T47D (cell line): ENCODE measurements at regions not wholly inside any gene's neighbourhood (a gene's known extent, or its start where the extent isn't known, plus 50 kb on each side); places are given as distances from the start of the nearest gene placed in this dataset.
"Not testable (repeated sequence)": the region's sequence is repeated elsewhere in the genome, so short reads cannot be mapped to it uniquely, and the experiment has no call there.

Experiments used
- DNase-seq, 2 experiments: peaks; one replicate each; pipeline versions ENCODE4 v3.0.0 to v3.0.0-alpha.2; 2011 to 2012; ENCODE audit warnings: low read depth in 1 of 2, low spot score in 1 of 2
- JUND ChIP-seq: IDR thresholded peaks from 2 replicates; pipeline ENCODE4 v1.6.1; 2012; ENCODE audit warnings: low read depth
- in situ Hi-C: cut with HindIII; loops from 2 replicates; pipeline ENCODE4 v1.10.0; 2016; ENCODE audit warnings: low sequenced_read_pairs, low pct_unique_long_range_greater_than_20kb

GRCh38 chr4:10806953-10807645 lies 122.5 kb upstream of the CLNK start:
- no peak for DNase-seq
- TF ChIP-seq JUND: no peak
- in situ Hi-C loops: no loop called here

GRCh38 chr4:10803713-10804343 lies 119.3 kb upstream of the CLNK start:
- DNase-seq: no peak
- in situ Hi-C loops: no loop called here
- no peak for TF ChIP-seq JUND

- in situ Hi-C loops: no loop called here
- no peak for DNase-seq
- TF ChIP-seq JUND: no peak
These were observed 102.8 kb upstream of the CLNK start for GRCh38 chr4:10787365-10787764.

- DNase-seq: no peak
- in situ Hi-C loops: no loop called here
- no peak for TF ChIP-seq JUND
These were observed 100.1 kb upstream of the CLNK start for GRCh38 chr4:10784621-10785020.

- no peak for DNase-seq
- TF ChIP-seq JUND: no peak
- in situ Hi-C loops: no loop called here
These were observed 98.8 kb upstream of the CLNK start for GRCh38 chr4:10783351-10783750.

DNA sequence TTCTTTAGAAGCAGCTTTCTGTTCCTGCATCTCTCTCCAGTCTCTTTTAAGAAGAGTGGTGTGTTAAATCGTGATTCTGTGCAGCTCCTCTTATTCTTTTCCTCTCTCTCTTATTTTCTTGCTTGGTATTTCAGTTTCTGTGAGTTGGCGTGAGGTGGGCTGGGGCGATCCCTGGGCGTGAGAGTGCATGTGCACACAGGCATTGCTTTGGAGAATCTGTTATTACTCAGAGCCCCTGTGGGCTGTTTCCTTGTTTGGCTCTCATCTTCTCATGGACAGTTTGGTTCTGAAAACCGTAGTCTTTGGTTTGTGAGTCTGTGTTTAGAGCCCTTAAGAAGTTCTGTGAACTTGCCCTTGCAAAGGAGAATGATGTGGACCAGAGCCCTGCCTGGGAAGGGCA lies 97.2 kb upstream of the CLNK start:
- in situ Hi-C loops: no loop called here

GRCh38 chr4:10780803-10781202 lies 96.2 kb upstream of the CLNK start:
- in situ Hi-C loops, DNase-seq: not testable (repeated sequence)

More for the DNA sequence above, 97.2 kb upstream of the CLNK start:
- no peak for DNase-seq
- TF ChIP-seq JUND: no peak

GRCh38 chr4:10775132-10775531 lies 90.6 kb upstream of the CLNK start:
- DNase-seq, in situ Hi-C loops: not testable (repeated sequence)

GRCh38 chr4:10773656-10774055 lies 89.1 kb upstream of the CLNK start:
- in situ Hi-C loops: no loop called here
- no peak for DNase-seq
- no peak for TF ChIP-seq JUND

GRCh38 chr4:10773010-10773409 lies 88.4 kb upstream of the CLNK start:
- in situ Hi-C loops: no loop called here
- TF ChIP-seq JUND: no peak
- DNase-seq: no peak

- no peak for DNase-seq
- no peak for TF ChIP-seq JUND
- in situ Hi-C loops: no loop called here
These were observed 80.8 kb upstream of the CLNK start for GRCh38 chr4:10765386-10765785.

- peak in 1 of 2 experiments; percentile 10 for DNase-seq
- in situ Hi-C loops: no loop called here
- TF ChIP-seq JUND: no peak
These were observed 78.0 kb upstream of the CLNK start for GRCh38 chr4:10762561-10762960.

GRCh38 chr4:10761903-10762302 lies 77.3 kb upstream of the CLNK start:
- DNase-seq: no peak
- in situ Hi-C loops: no loop called here
- TF ChIP-seq JUND: no peak

DNA sequence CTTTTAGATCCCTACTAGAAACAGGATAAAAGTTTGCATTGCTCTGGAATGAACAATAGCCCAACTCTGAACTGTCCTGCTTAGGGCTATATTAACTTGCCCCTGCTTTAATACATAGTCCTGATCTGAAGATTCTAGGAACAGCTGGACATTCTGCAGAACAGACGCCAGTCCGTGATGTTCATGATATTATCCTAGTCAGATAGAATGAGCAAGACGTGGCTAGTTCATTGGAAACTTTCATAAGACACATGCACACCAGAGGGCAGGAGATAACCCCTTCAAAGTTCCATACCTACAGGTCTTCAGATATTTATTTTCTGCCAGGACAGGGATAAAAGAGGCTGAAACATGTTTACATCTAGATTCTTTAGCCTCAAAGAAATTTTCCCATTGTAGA lies 75.5 kb upstream of the CLNK start:
- no peak for TF ChIP-seq JUND
- no peak for DNase-seq

More for the DNA sequence above, 75.5 kb upstream of the CLNK start:
- in situ Hi-C loops: no loop called here
